ENCODE measurements at regions not wholly inside any gene's neighbourhood (a gene's known extent, or its start where the extent isn't known, plus 50 kb on each side); places are given as distances from the start of the nearest gene placed in this dataset.

GRCh38 chr10:36256166-36256565 lies 614.1 kb upstream of the FZD8 start:
- Mint-ChIP-seq H3K4me1 (no peaks in the 10 kb centered on the region), H3K9me3 (peaks cover 4 to 27% (median 8%) of the 10 kb centered on the region in 7 donors)
- peaks cover 0 to 6% of the 10 kb centered on the region in 2 experiments for H3K9me3 ChIP-seq (ENCODE audit: control insufficient read depth in 2 of 2, low read length in 2 of 2)

GRCh38 chr10:36254199-36254598 lies 612.1 kb upstream of the FZD8 start:
- Mint-ChIP-seq H3K4me3 (no peak overlapping the region), H3K9me3 (peaks cover 3 to 18% (median 4%) of the 10 kb centered on the region in 7 donors), H3K36me3 (no peaks in the 10 kb centered on the region), H3K4me1 (no peaks in the 10 kb centered on the region), H3K27ac (no peak overlapping the region), H3K27me3 (no peaks in the 10 kb centered on the region)
- no peak for DNase-seq
- Histone ChIP-seq H3K9me3 (ENCODE audit: control insufficient read depth in 2 of 2, low read length in 2 of 2) (peaks cover 0 to 6% of the 10 kb centered on the region in 2 experiments), H3K4me3 (ENCODE audit: low read depth, low read length) (no peak overlapping the region), H3K36me3 (ENCODE audit: control insufficient read depth, insufficient read depth, low read length) (no peaks in the 10 kb centered on the region), H3K4me1 (ENCODE audit: control insufficient read depth, insufficient read depth, low read length, poor library complexity, severe bottlenecking) (no peaks in the 10 kb centered on the region), H3K27me3 (ENCODE audit: control insufficient read depth, insufficient read depth, low read length) (no peaks in the 10 kb centered on the region), H3K27ac (ENCODE audit: insufficient read depth, low read length, poor library complexity, severe bottlenecking) (no peak overlapping the region)
- no peak for ATAC-seq (ENCODE audit: low read depth in 2 of 2)

More at GRCh38 chr10:36256166-36256565, 614.1 kb upstream of the FZD8 start:
- Histone ChIP-seq H3K27ac (ENCODE audit: insufficient read depth, low read length, poor library complexity, severe bottlenecking) (no peak overlapping the region), H3K4me3 (ENCODE audit: low read depth, low read length) (no peak overlapping the region), H3K4me1 (ENCODE audit: control insufficient read depth, insufficient read depth, low read length, poor library complexity, severe bottlenecking) (no peaks in the 10 kb centered on the region), H3K36me3 (ENCODE audit: control insufficient read depth, insufficient read depth, low read length) (no peaks in the 10 kb centered on the region), H3K27me3 (ENCODE audit: control insufficient read depth, insufficient read depth, low read length) (no peaks in the 10 kb centered on the region)
- Mint-ChIP-seq H3K4me3 (no peak overlapping the region), H3K36me3 (no peaks in the 10 kb centered on the region), H3K27me3 (no peaks in the 10 kb centered on the region), H3K27ac (no peak overlapping the region)
- DNase-seq (no peak), ATAC-seq (ENCODE audit: low read depth in 2 of 2) (no peak)

GRCh38 chr10:36253731-36254130 lies 611.6 kb upstream of the FZD8 start:
- no peaks in the 10 kb centered on the region for H3K27me3 ChIP-seq (ENCODE audit: control insufficient read depth, insufficient read depth, low read length)
- no peaks in the 10 kb centered on the region for H3K36me3 ChIP-seq (ENCODE audit: control insufficient read depth, insufficient read depth, low read length)
- H3K4me3 ChIP-seq (ENCODE audit: low read depth, low read length) = no peak overlapping the region
- Mint-ChIP-seq H3K4me1 (no peaks in the 10 kb centered on the region), H3K36me3 (no peaks in the 10 kb centered on the region), H3K9me3 (peaks cover 3 to 18% (median 4%) of the 10 kb centered on the region in 7 donors), H3K27ac (no peak overlapping the region), H3K4me3 (no peak overlapping the region), H3K27me3 (no peaks in the 10 kb centered on the region)
- ATAC-seq (ENCODE audit: low read depth in 2 of 2) (no peak), DNase-seq (no peak)
- H3K4me1 ChIP-seq (ENCODE audit: control insufficient read depth, insufficient read depth, low read length, poor library complexity, severe bottlenecking) = no peaks in the 10 kb centered on the region
- no peak overlapping the region for H3K27ac ChIP-seq (ENCODE audit: insufficient read depth, low read length, poor library complexity, severe bottlenecking)
- peaks cover 0 to 6% of the 10 kb centered on the region in 2 experiments for H3K9me3 ChIP-seq (ENCODE audit: control insufficient read depth in 2 of 2, low read length in 2 of 2)

GRCh38 chr10:36251068-36251467 lies 609.0 kb upstream of the FZD8 start:
- DNase-seq (no peak), ATAC-seq (ENCODE audit: low read depth in 2 of 2) (no peak)
- no peaks in the 10 kb centered on the region for H3K36me3 Mint-ChIP-seq
- no peak overlapping the region for H3K4me3 ChIP-seq (ENCODE audit: low read depth, low read length)
- H3K27ac Mint-ChIP-seq = no peak overlapping the region
- H3K27me3 Mint-ChIP-seq = no peaks in the 10 kb centered on the region
- H3K4me1 ChIP-seq (ENCODE audit: control insufficient read depth, insufficient read depth, low read length, poor library complexity, severe bottlenecking) = no peaks in the 10 kb centered on the region
- H3K27ac ChIP-seq (ENCODE audit: insufficient read depth, low read length, poor library complexity, severe bottlenecking) = no peak overlapping the region
- peaks cover 0 to 18% (median 4%) of the 10 kb centered on the region in 7 donors for H3K9me3 Mint-ChIP-seq
- no peaks in the 10 kb centered on the region for H3K36me3 ChIP-seq (ENCODE audit: control insufficient read depth, insufficient read depth, low read length)
- no peaks in the 10 kb centered on the region for H3K4me1 Mint-ChIP-seq
- H3K4me3 Mint-ChIP-seq = no peak overlapping the region
- no peaks in the 10 kb centered on the region for H3K9me3 ChIP-seq (ENCODE audit: control insufficient read depth in 2 of 2, low read length in 2 of 2)
- H3K27me3 ChIP-seq (ENCODE audit: control insufficient read depth, insufficient read depth, low read length) = no peaks in the 10 kb centered on the region

GRCh38 chr10:36248304-36248981 lies 606.3 kb upstream of the FZD8 start:
- Histone ChIP-seq H3K4me1 (ENCODE audit: control insufficient read depth, insufficient read depth, low read length, poor library complexity, severe bottlenecking) (no peaks in the 10 kb centered on the region), H3K36me3 (ENCODE audit: control insufficient read depth, insufficient read depth, low read length) (no peaks in the 10 kb centered on the region), H3K27ac (ENCODE audit: insufficient read depth, low read length, poor library complexity, severe bottlenecking) (no peak overlapping the region), H3K27me3 (ENCODE audit: control insufficient read depth, insufficient read depth, low read length) (no peaks in the 10 kb centered on the region), H3K9me3 (ENCODE audit: control insufficient read depth in 2 of 2, low read length in 2 of 2) (no peaks in the 10 kb centered on the region), H3K4me3 (ENCODE audit: low read depth, low read length) (no peak overlapping the region)
- Mint-ChIP-seq H3K4me3 (no peak overlapping the region), H3K4me1 (no peaks in the 10 kb centered on the region), H3K9me3 (peaks cover 0 to 15% (median 4%) of the 10 kb centered on the region in 7 donors), H3K27me3 (no peaks in the 10 kb centered on the region), H3K27ac (no peak overlapping the region), H3K36me3 (no peaks in the 10 kb centered on the region)
- DNase-seq (no peak), ATAC-seq (ENCODE audit: low read depth in 2 of 2) (no peak)

- no peaks in the 10 kb centered on the region for H3K36me3 ChIP-seq (ENCODE audit: control insufficient read depth, insufficient read depth, low read length)
- H3K4me3 ChIP-seq (ENCODE audit: low read depth, low read length) = no peak overlapping the region
- DNase-seq (no peak), ATAC-seq (ENCODE audit: low read depth in 2 of 2) (no peak)
- no peaks in the 10 kb centered on the region for H3K9me3 ChIP-seq (ENCODE audit: control insufficient read depth in 2 of 2, low read length in 2 of 2)
- H3K27ac Mint-ChIP-seq = no peak overlapping the region
- H3K4me1 Mint-ChIP-seq = no peaks in the 10 kb centered on the region
- no peaks in the 10 kb centered on the region for H3K27me3 ChIP-seq (ENCODE audit: control insufficient read depth, insufficient read depth, low read length)
- no peak overlapping the region for H3K27ac ChIP-seq (ENCODE audit: insufficient read depth, low read length, poor library complexity, severe bottlenecking)
- H3K27me3 Mint-ChIP-seq = no peaks in the 10 kb centered on the region
- no peaks in the 10 kb centered on the region for H3K4me1 ChIP-seq (ENCODE audit: control insufficient read depth, insufficient read depth, low read length, poor library complexity, severe bottlenecking)
- H3K36me3 Mint-ChIP-seq = no peaks in the 10 kb centered on the region
- H3K4me3 Mint-ChIP-seq = no peak overlapping the region
- peaks cover 0 to 15% (median 8%) of the 10 kb centered on the region in 7 donors for H3K9me3 Mint-ChIP-seq
Measured at GRCh38 chr10:36247478-36247877, 605.4 kb upstream of the FZD8 start.

- H3K27me3 Mint-ChIP-seq = no peaks in the 10 kb centered on the region
Measured at GRCh38 chr10:36236931-36237330, 594.8 kb upstream of the FZD8 start.

GRCh38 chr10:36236341-36236740 lies 594.2 kb upstream of the FZD8 start:
- Histone ChIP-seq H3K27ac (ENCODE audit: insufficient read depth, low read length, poor library complexity, severe bottlenecking) (no peak overlapping the region), H3K36me3 (ENCODE audit: control insufficient read depth, insufficient read depth, low read length) (no peaks in the 10 kb centered on the region), H3K4me1 (ENCODE audit: control insufficient read depth, insufficient read depth, low read length, poor library complexity, severe bottlenecking) (no peaks in the 10 kb centered on the region), H3K9me3 (ENCODE audit: control insufficient read depth in 2 of 2, low read length in 2 of 2) (peaks cover 0 to 4% of the 10 kb centered on the region in 2 experiments), H3K27me3 (ENCODE audit: control insufficient read depth, insufficient read depth, low read length) (no peaks in the 10 kb centered on the region), H3K4me3 (ENCODE audit: low read depth, low read length) (no peak overlapping the region)
- Mint-ChIP-seq H3K9me3 (peaks cover 3 to 24% (median 17%) of the 10 kb centered on the region in 7 donors), H3K27ac (no peak overlapping the region), H3K4me1 (no peaks in the 10 kb centered on the region), H3K36me3 (no peaks in the 10 kb centered on the region), H3K4me3 (no peak overlapping the region), H3K27me3 (no peaks in the 10 kb centered on the region)
- no peak for DNase-seq
- ATAC-seq (ENCODE audit: low read depth in 2 of 2) = no peak

More at GRCh38 chr10:36236931-36237330, 594.8 kb upstream of the FZD8 start:
- Histone ChIP-seq H3K4me1 (ENCODE audit: control insufficient read depth, insufficient read depth, low read length, poor library complexity, severe bottlenecking) (no peaks in the 10 kb centered on the region), H3K27ac (ENCODE audit: insufficient read depth, low read length, poor library complexity, severe bottlenecking) (no peak overlapping the region), H3K4me3 (ENCODE audit: low read depth, low read length) (no peak overlapping the region), H3K27me3 (ENCODE audit: control insufficient read depth, insufficient read depth, low read length) (no peaks in the 10 kb centered on the region), H3K36me3 (ENCODE audit: control insufficient read depth, insufficient read depth, low read length) (no peaks in the 10 kb centered on the region), H3K9me3 (ENCODE audit: control insufficient read depth in 2 of 2, low read length in 2 of 2) (peaks cover 0 to 4% of the 10 kb centered on the region in 2 experiments)
- no peak overlapping the region for H3K4me3 Mint-ChIP-seq
- H3K27ac Mint-ChIP-seq = no peak overlapping the region
- no peak for ATAC-seq (ENCODE audit: low read depth in 2 of 2)
- DNase-seq = no peak
- no peaks in the 10 kb centered on the region for H3K4me1 Mint-ChIP-seq
- H3K9me3 Mint-ChIP-seq = peaks cover 3 to 25% (median 17%) of the 10 kb centered on the region in 7 donors
- no peaks in the 10 kb centered on the region for H3K36me3 Mint-ChIP-seq
